ENCODE measurements at regions not wholly inside any gene's neighbourhood (a gene's known extent, or its start where the extent isn't known, plus 50 kb on each side); places are given as distances from the start of the nearest gene placed in this dataset.

DNA sequence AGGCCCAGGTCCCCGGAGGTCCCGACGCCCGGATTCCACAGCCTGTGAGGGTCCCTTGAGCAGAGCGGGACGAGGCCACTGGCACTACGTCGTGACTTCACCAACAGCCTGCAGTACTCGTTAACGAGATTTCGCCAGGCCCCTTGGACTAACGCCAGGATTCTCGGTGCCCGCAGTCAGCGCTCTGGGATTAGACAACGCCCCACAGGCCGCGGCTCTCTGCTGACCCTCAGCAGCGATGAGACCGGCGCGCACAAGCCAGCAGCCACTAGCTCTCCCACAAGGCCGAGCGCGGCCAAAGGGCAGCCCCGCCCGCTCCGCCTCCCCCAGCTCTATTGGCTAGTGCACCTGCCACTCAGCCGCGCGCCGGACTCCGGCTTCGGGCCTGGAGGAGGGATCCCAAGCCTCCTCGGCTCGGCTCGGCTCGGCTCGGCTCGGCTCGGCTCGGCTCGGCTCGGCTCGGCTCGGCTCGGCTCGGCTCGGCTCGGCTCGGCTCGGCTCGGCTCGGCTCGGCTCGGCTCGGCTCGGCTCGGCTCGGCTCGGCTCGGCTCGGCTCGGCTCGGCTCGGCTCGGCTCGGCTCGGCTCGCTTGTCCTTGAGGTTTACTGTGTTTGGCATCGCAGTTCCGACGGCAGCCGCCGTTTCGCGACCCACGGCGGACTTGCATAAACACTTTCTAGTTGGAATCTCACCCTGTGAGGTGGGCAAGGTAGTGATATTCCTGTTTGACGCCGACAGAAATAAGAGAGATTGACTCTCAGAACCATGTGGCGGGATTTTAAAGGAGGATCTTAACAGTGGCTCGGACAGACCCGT is 231.7 kb upstream of the SERP2 start:
- TF ChIP-seq CTCF (IDR thresholded peaks at IDR 0.05; ENCODE audit: insufficient read depth, low read length, poor library complexity, severe bottlenecking) = no peak
- H3K27me3 ChIP-seq (ENCODE audit: control insufficient read depth, insufficient read depth, low read length) = no peaks in the 10 kb centered on the region
- peak overlapping the region; percentile 51 for H3K4me3 ChIP-seq (ENCODE audit: low read depth, low read length)
- DNase-seq (ENCODE audit: low read depth) = peak; percentile 81
- H3K36me3 ChIP-seq (ENCODE audit: control insufficient read depth, insufficient read depth, low read length) = no peaks in the 10 kb centered on the region

- no peaks in the 10 kb centered on the region for H3K36me3 ChIP-seq (ENCODE audit: control insufficient read depth, insufficient read depth, low read length)
- no peaks in the 10 kb centered on the region for H3K27me3 ChIP-seq (ENCODE audit: control insufficient read depth, insufficient read depth, low read length)
- peak overlapping the region; percentile 51 for H3K4me3 ChIP-seq (ENCODE audit: low read depth, low read length)
- TF ChIP-seq CTCF (IDR thresholded peaks at IDR 0.05; ENCODE audit: insufficient read depth, low read length, poor library complexity, severe bottlenecking) = no peak
- no peak for DNase-seq (ENCODE audit: low read depth)
Measured at GRCh38 chr13:44142540-44142867, 231.1 kb upstream of the SERP2 start.

GRCh38 chr13:44142941-44143665 is 230.5 kb upstream of the SERP2 start:
- DNase-seq (ENCODE audit: low read depth) = peak; percentile 85

GRCh38 chr13:44146138-44146537 is 227.5 kb upstream of the SERP2 start:
- Histone ChIP-seq H3K4me3 (ENCODE audit: low read depth, low read length) (no peak overlapping the region), H3K36me3 (ENCODE audit: control insufficient read depth, insufficient read depth, low read length) (no peaks in the 10 kb centered on the region), H3K27me3 (ENCODE audit: control insufficient read depth, insufficient read depth, low read length) (no peaks in the 10 kb centered on the region)
- TF ChIP-seq CTCF (IDR thresholded peaks at IDR 0.05; ENCODE audit: insufficient read depth, low read length, poor library complexity, severe bottlenecking) = no peak
- DNase-seq (ENCODE audit: low read depth) = no peak

More at GRCh38 chr13:44142941-44143665, 230.5 kb upstream of the SERP2 start:
- H3K36me3 ChIP-seq (ENCODE audit: control insufficient read depth, insufficient read depth, low read length) = no peaks in the 10 kb centered on the region
- no peaks in the 10 kb centered on the region for H3K27me3 ChIP-seq (ENCODE audit: control insufficient read depth, insufficient read depth, low read length)
- H3K4me3 ChIP-seq (ENCODE audit: low read depth, low read length) = no peak overlapping the region
- TF ChIP-seq CTCF (IDR thresholded peaks at IDR 0.05; ENCODE audit: insufficient read depth, low read length, poor library complexity, severe bottlenecking) = no peak

DNA sequence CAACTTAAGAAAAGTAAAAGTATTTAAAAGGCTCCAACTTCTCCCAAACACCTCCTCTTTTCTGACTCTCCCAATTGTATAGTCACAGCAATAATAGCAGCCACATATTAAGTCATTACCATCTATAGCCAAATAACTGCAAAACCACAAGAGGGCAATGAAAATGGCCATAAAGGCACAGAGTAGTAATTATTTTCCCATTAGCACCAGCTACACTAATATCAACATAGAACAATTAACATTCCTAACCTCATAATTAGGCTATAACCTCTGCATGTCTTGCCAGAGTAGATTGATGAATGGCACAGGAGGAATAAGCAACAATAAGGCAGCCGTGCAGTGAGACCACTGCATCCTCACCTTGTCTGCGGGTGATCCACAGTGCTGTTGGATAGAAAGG is 226.4 kb upstream of the SERP2 start:
- TF ChIP-seq CTCF (IDR thresholded peaks at IDR 0.05; ENCODE audit: insufficient read depth, low read length, poor library complexity, severe bottlenecking) = no peak
- H3K36me3 ChIP-seq (ENCODE audit: control insufficient read depth, insufficient read depth, low read length) = no peaks in the 10 kb centered on the region
- DNase-seq (ENCODE audit: low read depth) = no peak
- no peaks in the 10 kb centered on the region for H3K27me3 ChIP-seq (ENCODE audit: control insufficient read depth, insufficient read depth, low read length)
- no peak overlapping the region for H3K4me3 ChIP-seq (ENCODE audit: low read depth, low read length)
